ENCODE measurements at regions not wholly inside any gene's neighbourhood (a gene's known extent, or its start where the extent isn't known, plus 50 kb on each side); places are given as distances from the start of the nearest gene placed in this dataset.
"Not testable (repeated sequence)": the region's sequence is repeated elsewhere in the genome, so short reads cannot be mapped to it uniquely, and the experiment has no call there.

DNA sequence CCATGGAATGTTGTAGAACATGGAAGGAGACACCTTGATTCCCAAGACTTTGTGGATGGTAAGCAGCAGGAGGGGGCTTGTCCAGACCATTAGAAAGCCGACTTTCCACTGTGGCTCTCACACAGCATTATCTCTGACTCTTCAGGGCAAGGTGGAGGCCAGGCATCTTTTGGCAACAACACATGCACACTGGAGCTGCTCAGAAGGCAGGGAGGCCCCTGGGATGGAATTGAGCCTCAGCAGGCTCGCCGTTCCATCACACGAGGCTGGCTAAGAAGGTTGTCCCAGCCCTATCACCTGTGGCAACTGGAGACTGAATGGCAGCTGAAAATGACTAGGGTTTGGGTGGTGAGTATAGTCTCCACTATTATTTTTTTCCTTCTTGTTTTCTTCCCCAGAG is 76.3 kb upstream of the TMEM45B start:
- no peak overlapping the region for H3K4me3 ChIP-seq (ENCODE audit: low read length)
- DNase-seq (ENCODE audit: low read depth, low spot score): no peak

DNA sequence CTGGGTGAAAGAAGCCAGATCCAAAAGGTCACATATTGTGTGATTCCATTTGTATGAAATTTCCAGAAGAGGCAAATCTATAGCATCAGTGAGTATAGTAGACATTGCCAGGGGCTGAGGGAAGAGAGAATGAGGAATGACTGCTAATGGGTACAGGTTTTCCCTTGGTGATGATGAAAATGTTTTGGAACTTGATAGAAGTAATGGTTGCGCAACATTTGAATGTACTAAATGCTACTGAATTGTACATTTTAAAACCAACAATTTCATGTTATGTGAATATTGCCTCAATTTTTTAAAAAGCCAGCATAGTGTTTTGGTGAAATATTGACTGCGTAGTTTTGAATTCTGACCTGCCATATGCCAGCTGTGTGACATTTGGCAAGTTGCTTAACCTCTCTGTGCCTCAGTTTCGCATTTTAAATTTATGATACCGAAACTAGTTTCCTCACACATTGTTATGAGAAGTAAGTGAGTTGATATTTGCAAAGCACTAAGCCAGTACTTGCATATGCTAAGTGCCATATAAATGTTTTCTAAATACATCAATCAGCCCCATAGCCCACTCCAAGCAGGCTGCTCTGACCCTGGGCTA is 75.4 kb upstream of the TMEM45B start:
- DNase-seq (ENCODE audit: low read depth, low spot score): no peak
- no peak overlapping the region for H3K4me3 ChIP-seq (ENCODE audit: low read length)

DNA sequence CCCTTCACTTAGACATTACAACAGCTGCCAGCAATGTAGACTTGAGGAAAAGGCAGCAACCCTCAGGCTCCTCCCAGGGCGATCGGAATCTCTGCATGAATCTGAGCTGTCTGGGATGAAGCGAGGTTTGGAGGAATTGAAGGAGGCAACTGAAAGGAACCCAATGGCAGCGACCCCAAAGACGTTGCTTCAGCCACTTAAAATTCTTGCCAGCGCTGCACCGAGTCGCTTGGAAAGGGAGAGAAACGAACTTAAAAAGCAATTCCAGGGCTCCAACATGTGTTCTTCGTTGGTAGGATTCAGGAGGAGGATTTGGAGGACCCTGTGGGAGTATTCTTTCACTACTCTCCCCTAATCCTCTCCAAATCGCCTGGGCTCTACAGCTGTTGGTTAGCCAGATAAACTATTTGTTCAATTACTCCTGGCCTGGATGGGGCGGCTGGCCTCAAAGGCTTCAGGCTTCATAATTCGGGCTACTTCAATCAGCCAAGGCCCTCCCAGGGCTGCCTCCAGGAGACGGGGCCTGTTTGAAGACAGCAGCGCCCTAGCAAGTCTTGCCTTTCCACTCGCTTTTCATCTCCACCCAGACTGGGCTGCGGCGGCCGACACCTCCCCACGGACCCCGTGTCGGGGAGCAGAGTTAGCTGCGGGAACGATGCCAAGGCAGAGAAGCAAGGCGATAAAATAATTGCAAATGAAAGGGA is 72.4 kb upstream of the TMEM45B start:
- H3K4me3 ChIP-seq (ENCODE audit: low read length): no peak overlapping the region

DNA sequence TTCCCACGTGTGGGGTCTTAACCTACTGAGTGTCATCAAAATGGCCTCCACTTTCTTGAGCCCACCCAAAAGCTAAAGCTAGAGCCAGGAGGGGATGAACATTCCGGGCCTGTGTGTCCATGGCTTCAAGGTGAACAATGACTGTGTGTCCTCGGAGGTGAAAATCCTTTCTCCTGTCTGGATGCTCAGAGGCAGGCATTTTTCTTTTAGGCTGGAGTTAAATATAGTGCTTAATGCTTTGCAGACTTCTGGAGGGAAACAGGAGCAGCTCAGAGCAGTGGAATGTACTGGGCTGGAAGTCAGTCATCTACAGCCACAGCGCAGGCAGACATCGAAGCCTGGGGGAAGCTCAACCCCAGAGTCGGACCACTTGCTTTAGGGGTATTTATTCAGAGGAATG is 68.6 kb upstream of the TMEM45B start:
- DNase-seq (ENCODE audit: low read depth, low spot score): no peak
- H3K4me3 ChIP-seq (ENCODE audit: low read length): no peak overlapping the region

More for the DNA sequence above, 72.4 kb upstream of the TMEM45B start:
- no peak for DNase-seq (ENCODE audit: low read depth, low spot score)

DNA sequence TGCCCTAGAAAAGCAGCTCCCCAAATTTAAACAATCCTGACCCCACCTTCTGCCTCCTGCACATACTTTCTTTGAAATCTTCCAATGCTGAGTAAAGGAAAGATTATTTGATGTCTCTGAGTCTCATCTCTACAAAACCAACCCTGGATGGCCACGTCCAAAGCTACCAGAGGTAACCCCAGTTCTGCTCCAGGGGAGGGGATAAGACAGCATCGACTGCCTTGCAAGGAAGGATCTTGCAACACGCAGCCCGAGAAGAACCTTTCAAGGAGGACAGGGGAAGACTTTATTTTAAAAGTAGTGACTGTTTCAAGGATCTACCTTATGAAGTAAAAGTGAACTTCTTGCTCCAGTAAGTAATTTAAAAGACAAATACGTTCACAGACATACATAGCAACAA is 66.5 kb upstream of the TMEM45B start:
- no peak overlapping the region for H3K4me3 ChIP-seq (ENCODE audit: low read length)
- no peak for DNase-seq (ENCODE audit: low read depth, low spot score)

DNA sequence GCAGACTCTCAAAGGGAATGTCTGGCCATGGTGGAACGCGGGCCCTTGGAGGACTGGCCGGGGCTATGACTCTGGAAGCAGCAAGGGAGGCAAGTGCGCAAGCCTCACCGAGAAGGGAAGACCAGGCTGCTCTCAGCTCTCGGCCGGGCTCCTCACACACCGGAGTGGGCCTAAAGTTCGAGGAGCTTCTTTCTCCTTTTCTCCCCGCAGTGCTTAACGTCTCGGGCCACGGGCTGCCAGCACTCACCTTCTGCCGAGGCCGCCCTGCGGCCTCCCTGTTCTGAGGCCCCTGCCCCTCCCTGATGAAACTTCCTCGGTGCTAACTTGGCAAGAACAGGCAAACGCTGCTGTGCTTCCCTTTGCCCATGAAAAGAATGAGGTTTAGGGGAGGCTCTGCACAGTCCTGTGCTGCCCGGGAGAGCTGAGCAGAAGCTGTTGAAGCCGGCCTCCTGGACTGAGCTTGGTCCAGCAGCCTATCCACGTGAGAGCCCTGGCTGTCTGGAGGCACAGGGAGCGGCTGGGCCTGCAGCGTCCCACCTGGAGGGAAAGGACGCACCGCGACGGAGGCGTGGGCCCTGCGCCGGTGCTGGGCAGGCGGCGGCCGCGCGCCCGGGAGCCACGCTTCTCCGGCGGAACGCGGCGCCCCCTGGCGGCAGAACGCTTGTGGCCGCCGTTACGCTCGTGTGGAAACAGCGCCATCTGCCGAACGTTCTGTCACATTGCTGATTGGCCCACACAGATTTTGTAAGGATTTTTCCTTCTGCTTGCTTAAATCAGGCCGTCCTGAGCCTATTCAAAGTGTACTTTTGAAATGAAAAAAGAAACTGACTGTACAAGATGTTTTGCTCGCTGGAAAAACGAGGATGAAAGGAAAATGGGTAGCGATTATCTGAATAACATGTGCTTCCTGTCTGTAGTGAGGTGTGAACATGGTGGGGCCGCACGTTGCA is 65.0 kb upstream of the TMEM45B start:
- DNase-seq (ENCODE audit: low read depth, low spot score): peak; percentile 70
- peak overlapping the region; percentile 27 for H3K4me3 ChIP-seq (ENCODE audit: low read length)

DNA sequence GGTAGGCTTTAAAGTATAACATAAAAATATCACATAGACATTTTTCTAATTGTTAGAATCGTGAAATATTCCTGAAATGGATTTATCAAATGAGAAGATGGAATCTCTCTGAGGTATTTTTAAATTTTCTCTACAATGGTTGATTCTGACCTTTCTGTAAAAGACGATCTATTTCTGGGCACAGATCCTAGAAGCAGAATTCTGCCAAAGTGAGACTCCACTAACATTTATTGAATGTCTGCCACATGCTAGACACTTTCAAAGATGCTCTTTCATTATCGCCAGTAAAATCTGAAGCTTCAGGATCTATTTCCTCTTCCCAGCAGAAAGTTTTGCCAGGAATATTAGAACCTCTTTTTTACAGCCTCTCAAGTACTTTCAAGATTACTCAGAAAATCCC is 64.1 kb upstream of the TMEM45B start:
- no peak for DNase-seq (ENCODE audit: low read depth, low spot score)
- no peak overlapping the region for H3K4me3 ChIP-seq (ENCODE audit: low read length)

DNA sequence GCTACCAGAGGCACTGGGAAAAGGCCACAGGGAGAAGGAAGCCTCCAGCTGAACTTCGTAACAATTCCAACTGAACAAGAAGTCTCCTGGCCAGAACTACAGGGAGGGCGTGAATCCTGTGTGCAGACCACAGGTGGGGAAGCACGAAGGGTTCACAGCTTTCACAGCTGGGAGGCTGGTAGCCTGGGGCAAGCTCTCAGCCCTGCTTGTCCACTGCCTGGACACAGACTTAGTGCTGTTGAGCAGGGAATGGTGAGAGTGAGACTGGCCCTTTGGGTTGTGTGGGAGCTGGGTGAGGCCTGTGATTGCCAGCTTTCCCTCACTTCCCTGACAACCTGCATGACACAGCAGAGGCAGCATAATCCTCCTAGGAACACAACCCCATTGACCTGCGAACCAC is 52.1 kb upstream of the TMEM45B start:
- DNase-seq (ENCODE audit: low read depth, low spot score); H3K4me3 ChIP-seq (ENCODE audit: low read length): not testable (repeated sequence)

DNA sequence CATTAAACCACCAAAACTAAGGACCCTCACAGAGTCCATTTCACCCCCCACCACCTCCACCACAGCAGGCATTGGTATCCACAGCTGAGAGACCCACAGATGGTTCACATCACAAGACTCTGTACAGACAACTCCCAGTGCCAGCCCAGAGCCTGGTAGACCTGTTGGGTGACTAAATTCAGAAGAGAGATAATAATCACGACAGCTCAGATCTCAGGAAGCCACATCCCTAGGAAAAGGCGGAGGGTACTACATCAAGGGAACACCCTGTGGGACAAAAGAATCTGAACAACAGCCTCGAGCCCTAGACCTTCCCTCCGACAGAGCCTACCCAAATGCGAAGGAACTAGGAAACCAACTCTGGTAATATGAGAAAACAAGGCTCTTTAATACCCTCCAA is 51.4 kb upstream of the TMEM45B start:
- DNase-seq (ENCODE audit: low read depth, low spot score); H3K4me3 ChIP-seq (ENCODE audit: low read length): not testable (repeated sequence)

All from Jurkat, Clone E6-1 (cell line).